Skin epidermis (tissue), 12 donors: ENCODE measurements at regions not wholly inside any gene's neighbourhood (a gene's known extent, or its start where the extent isn't known, plus 50 kb on each side); places are given as distances from the start of the nearest gene placed in this dataset.

Experiments
- H3K27ac ChIP-seq, 21 experiments: fragments of 200-600 bp; sonication (generic) in 11 of 21; one replicate each; pipeline ENCODE4 v1.5.0; 2020; ENCODE audit warnings: mild to moderate bottlenecking in 3 of 21, inconsistent platforms in 2 of 21, moderate library complexity in 2 of 21
- H3K4me3 ChIP-seq, 7 experiments: fragments of 200-600 bp; sonication (generic) in 2 of 7; one replicate each; pipeline ENCODE4 v1.5.0; 2020; ENCODE audit warnings: inconsistent platforms in 2 of 7, mild to moderate bottlenecking in 2 of 7, moderate library complexity in 1 of 7

- Histone ChIP-seq H3K27ac (no peak overlapping the region), H3K4me3 (no peak overlapping the region)
Measured at GRCh38 chr13:87868731-87869130, 197.6 kb downstream of the SLITRK5 start.

- H3K27ac ChIP-seq: no peak overlapping the region
Measured at GRCh38 chr13:87872813-87873212, 201.6 kb downstream of the SLITRK5 start.

GRCh38 chr13:87877477-87877876 lies 206.3 kb downstream of the SLITRK5 start:
- H3K27ac ChIP-seq: no peak overlapping the region
- no peak overlapping the region for H3K4me3 ChIP-seq

More at GRCh38 chr13:87872813-87873212, 201.6 kb downstream of the SLITRK5 start:
- H3K4me3 ChIP-seq: no peak overlapping the region

- no peak overlapping the region for H3K4me3 ChIP-seq
- H3K27ac ChIP-seq: no peak overlapping the region
Measured at GRCh38 chr13:87878706-87879105, 207.5 kb downstream of the SLITRK5 start.

- H3K4me3 ChIP-seq: no peak overlapping the region
- H3K27ac ChIP-seq: no peak overlapping the region
Measured at GRCh38 chr13:87884884-87885283, 213.7 kb downstream of the SLITRK5 start.

GRCh38 chr13:87887459-87888123 lies 216.4 kb downstream of the SLITRK5 start:
- Histone ChIP-seq H3K4me3 (no peak overlapping the region), H3K27ac (no peak overlapping the region)

- Histone ChIP-seq H3K27ac (no peak overlapping the region), H3K4me3 (no peak overlapping the region)
Measured at GRCh38 chr13:87889254-87889653, 218.1 kb downstream of the SLITRK5 start.

GRCh38 chr13:87893186-87893585 lies 222.0 kb downstream of the SLITRK5 start:
- H3K4me3 ChIP-seq: no peak overlapping the region
- H3K27ac ChIP-seq: no peak overlapping the region

GRCh38 chr13:87894059-87894458 lies 222.9 kb downstream of the SLITRK5 start:
- Histone ChIP-seq H3K4me3 (no peak overlapping the region), H3K27ac (no peak overlapping the region)

GRCh38 chr13:87903553-87903952 lies 232.4 kb downstream of the SLITRK5 start:
- H3K4me3 ChIP-seq: no peak overlapping the region
- H3K27ac ChIP-seq: no peak overlapping the region

GRCh38 chr13:87906411-87906810 lies 235.2 kb downstream of the SLITRK5 start:
- no peak overlapping the region for H3K27ac ChIP-seq
- no peak overlapping the region for H3K4me3 ChIP-seq

GRCh38 chr13:87907202-87907601 lies 236.0 kb downstream of the SLITRK5 start:
- H3K4me3 ChIP-seq: no peak overlapping the region
- H3K27ac ChIP-seq: no peak overlapping the region

- Histone ChIP-seq H3K4me3 (no peak overlapping the region), H3K27ac (no peak overlapping the region)
Measured at GRCh38 chr13:87919956-87920355, 248.8 kb downstream of the SLITRK5 start.

GRCh38 chr13:87923753-87924152 lies 252.6 kb downstream of the SLITRK5 start:
- H3K4me3 ChIP-seq: no peak overlapping the region
- no peak overlapping the region for H3K27ac ChIP-seq

GRCh38 chr13:87925006-87925405 lies 253.8 kb downstream of the SLITRK5 start:
- Histone ChIP-seq H3K4me3 (no peak overlapping the region), H3K27ac (no peak overlapping the region)

GRCh38 chr13:87940776-87941175 lies 269.6 kb downstream of the SLITRK5 start:
- no peak overlapping the region for H3K4me3 ChIP-seq
- no peak overlapping the region for H3K27ac ChIP-seq

- no peak overlapping the region for H3K27ac ChIP-seq
Measured at GRCh38 chr13:87941226-87941625, 270.1 kb downstream of the SLITRK5 start.

GRCh38 chr13:87942205-87942604 lies 271.0 kb downstream of the SLITRK5 start:
- H3K27ac ChIP-seq: no peak overlapping the region
- H3K4me3 ChIP-seq: no peak overlapping the region

More at GRCh38 chr13:87941226-87941625, 270.1 kb downstream of the SLITRK5 start:
- no peak overlapping the region for H3K4me3 ChIP-seq

- H3K27ac ChIP-seq: no peak overlapping the region
- H3K4me3 ChIP-seq: no peak overlapping the region
Measured at GRCh38 chr13:87944038-87944437, 272.9 kb downstream of the SLITRK5 start.

- H3K4me3 ChIP-seq: no peak overlapping the region
- H3K27ac ChIP-seq: no peak overlapping the region
Measured at GRCh38 chr13:87952377-87952776, 281.2 kb downstream of the SLITRK5 start.

- no peak overlapping the region for H3K4me3 ChIP-seq
- H3K27ac ChIP-seq: no peak overlapping the region
Measured at GRCh38 chr13:87953381-87953780, 282.2 kb downstream of the SLITRK5 start.

- H3K4me3 ChIP-seq: no peak overlapping the region
- H3K27ac ChIP-seq: no peak overlapping the region
Measured at GRCh38 chr13:87954091-87954490, 282.9 kb downstream of the SLITRK5 start.
